HUES64 (cell line): ENCODE measurements at regions not wholly inside any gene's neighbourhood (a gene's known extent, or its start where the extent isn't known, plus 50 kb on each side); places are given as distances from the start of the nearest gene placed in this dataset.

Experiments used
- H3K27ac ChIP-seq: 2 replicates; pipeline ENCODE4 v1.7.0; 2013; ENCODE audit warnings: low read depth, low read length, inconsistent platforms
- H3K27me3 ChIP-seq: 2 replicates; pipeline ENCODE4 v1.6.1; 2013; ENCODE audit warnings: mild to moderate bottlenecking, low read length; ENCODE audit not compliant: insufficient read depth
- H3K36me3 ChIP-seq: 2 replicates; pipeline ENCODE4 v1.6.1; 2013; ENCODE audit warnings: mild to moderate bottlenecking, low read length; ENCODE audit not compliant: insufficient read depth
- H3K4me1 ChIP-seq: 2 replicates; pipeline ENCODE4 v1.6.1; 2013; ENCODE audit warnings: mild to moderate bottlenecking, low read length, moderate library complexity; ENCODE audit not compliant: insufficient read depth
- H3K4me3 ChIP-seq: 2 replicates; pipeline ENCODE4 v1.5.1; 2013; ENCODE audit warnings: mild to moderate bottlenecking, low read length, moderate library complexity
- H3K9ac ChIP-seq: 2 replicates; pipeline ENCODE4 v1.6.1; 2013; ENCODE audit warnings: mild to moderate bottlenecking, low read depth, low read length
- H3K9me3 ChIP-seq: 2 replicates; pipeline ENCODE4 v1.6.1; 2013; ENCODE audit warnings: low read depth, low read length; ENCODE audit not compliant: insufficient read depth
- WGBS: fragments of 150-250, 120-280 bp; methylation state at CpG from one replicate; pipeline ENCODE4 v1.1.7; 2013; ENCODE audit warnings: missing lambda C conversion rate; 5-methylcytosine and 5-hydroxymethylcytosine counted together

- 96% methylated on average over 5 of the region's 5 CpGs for WGBS
- H3K27me3 ChIP-seq: no peaks in the 10 kb centered on the region
- H3K27ac ChIP-seq: no peak overlapping the region
- H3K9me3 ChIP-seq: no peaks in the 10 kb centered on the region
- H3K4me3 ChIP-seq: no peak overlapping the region
- H3K9ac ChIP-seq: no peak overlapping the region
- no peaks in the 10 kb centered on the region for H3K4me1 ChIP-seq
- H3K36me3 ChIP-seq: no peaks in the 10 kb centered on the region
Measured at GRCh38 chr3:56997675-56998074, 62.8 kb upstream of the SPATA12 start.

GRCh38 chr3:56997041-56997440, 63.4 kb upstream of the SPATA12 start:
- no peak overlapping the region for H3K27ac ChIP-seq
- no peaks in the 10 kb centered on the region for H3K36me3 ChIP-seq
- no peak overlapping the region for H3K9ac ChIP-seq
- H3K4me1 ChIP-seq: no peaks in the 10 kb centered on the region
- no peaks in the 10 kb centered on the region for H3K9me3 ChIP-seq
- H3K27me3 ChIP-seq: no peaks in the 10 kb centered on the region
- no peak overlapping the region for H3K4me3 ChIP-seq
- WGBS: 95% methylated on average over 3 of the region's 3 CpGs

GRCh38 chr3:56994391-56994790, 66.1 kb upstream of the SPATA12 start:
- H3K27ac ChIP-seq: no peak overlapping the region
- no peak overlapping the region for H3K4me3 ChIP-seq

GRCh38 chr3:56990641-56991015, 69.8 kb upstream of the SPATA12 start:
- Histone ChIP-seq H3K9me3 (no peaks in the 10 kb centered on the region), H3K9ac (no peak overlapping the region), H3K36me3 (no peaks in the 10 kb centered on the region), H3K27me3 (no peaks in the 10 kb centered on the region), H3K27ac (no peak overlapping the region), H3K4me1 (peaks cover 8% of the 10 kb centered on the region), H3K4me3 (no peak overlapping the region)
- WGBS: 91% methylated on average over 3 of the region's 3 CpGs

More at GRCh38 chr3:56994391-56994790, 66.1 kb upstream of the SPATA12 start:
- Histone ChIP-seq H3K27me3 (no peaks in the 10 kb centered on the region), H3K9ac (no peak overlapping the region), H3K9me3 (no peaks in the 10 kb centered on the region), H3K4me1 (no peaks in the 10 kb centered on the region), H3K36me3 (no peaks in the 10 kb centered on the region)
- 96% methylated on average over 5 of the region's 6 CpGs for WGBS

- H3K36me3 ChIP-seq: no peaks in the 10 kb centered on the region
- no peak overlapping the region for H3K9ac ChIP-seq
- 93% methylated on average over 12 of the region's 12 CpGs for WGBS
- no peak overlapping the region for H3K4me3 ChIP-seq
- no peaks in the 10 kb centered on the region for H3K27me3 ChIP-seq
- no peaks in the 10 kb centered on the region for H3K9me3 ChIP-seq
- peaks cover 9% of the 10 kb centered on the region for H3K4me1 ChIP-seq
- no peak overlapping the region for H3K27ac ChIP-seq
Measured at GRCh38 chr3:56989977-56990640, 70.4 kb upstream of the SPATA12 start.

GRCh38 chr3:56989169-56989976, 71.1 kb upstream of the SPATA12 start:
- Histone ChIP-seq H3K4me3 (no peak overlapping the region), H3K36me3 (no peaks in the 10 kb centered on the region), H3K27me3 (no peaks in the 10 kb centered on the region), H3K9me3 (no peaks in the 10 kb centered on the region), H3K4me1 (peaks cover 9% of the 10 kb centered on the region), H3K27ac (no peak overlapping the region), H3K9ac (no peak overlapping the region)
- 77% methylated on average over 11 of the region's 11 CpGs for WGBS

- 25% methylated on average over 10 of the region's 10 CpGs for WGBS
- Histone ChIP-seq H3K9ac (no peak overlapping the region), H3K4me1 (peaks cover 9% of the 10 kb centered on the region), H3K4me3 (no peak overlapping the region), H3K27ac (no peak overlapping the region), H3K9me3 (no peaks in the 10 kb centered on the region), H3K27me3 (no peaks in the 10 kb centered on the region), H3K36me3 (no peaks in the 10 kb centered on the region)
Measured at GRCh38 chr3:56988458-56989168, 71.9 kb upstream of the SPATA12 start.

- 83% methylated on average over 6 of the region's 6 CpGs for WGBS
- H3K36me3 ChIP-seq: no peaks in the 10 kb centered on the region
- no peak overlapping the region for H3K4me3 ChIP-seq
- no peaks in the 10 kb centered on the region for H3K27me3 ChIP-seq
- peaks cover 9% of the 10 kb centered on the region for H3K4me1 ChIP-seq
- no peak overlapping the region for H3K9ac ChIP-seq
- no peaks in the 10 kb centered on the region for H3K9me3 ChIP-seq
- H3K27ac ChIP-seq: no peak overlapping the region
Measured at GRCh38 chr3:56987238-56987895, 73.1 kb upstream of the SPATA12 start.

GRCh38 chr3:56986347-56986746, 74.1 kb upstream of the SPATA12 start:
- Histone ChIP-seq H3K9ac (no peak overlapping the region), H3K4me3 (no peak overlapping the region), H3K4me1 (peaks cover 9% of the 10 kb centered on the region), H3K27ac (no peak overlapping the region), H3K27me3 (no peaks in the 10 kb centered on the region), H3K9me3 (no peaks in the 10 kb centered on the region), H3K36me3 (no peaks in the 10 kb centered on the region)
- WGBS: 76% methylated on average over 5 of the region's 5 CpGs

GRCh38 chr3:56985878-56986277, 74.6 kb upstream of the SPATA12 start:
- no peaks in the 10 kb centered on the region for H3K27me3 ChIP-seq
- H3K9me3 ChIP-seq: no peaks in the 10 kb centered on the region
- no peak overlapping the region for H3K27ac ChIP-seq
- no peaks in the 10 kb centered on the region for H3K36me3 ChIP-seq
- peaks cover 9% of the 10 kb centered on the region for H3K4me1 ChIP-seq
- WGBS: 60% methylated on average over 2 of the region's 2 CpGs
- H3K9ac ChIP-seq: no peak overlapping the region
- H3K4me3 ChIP-seq: no peak overlapping the region

GRCh38 chr3:56985460-56985859, 75.0 kb upstream of the SPATA12 start:
- Histone ChIP-seq H3K27ac (no peak overlapping the region), H3K27me3 (no peaks in the 10 kb centered on the region), H3K9me3 (no peaks in the 10 kb centered on the region), H3K4me3 (no peak overlapping the region), H3K9ac (no peak overlapping the region), H3K4me1 (peaks cover 9% of the 10 kb centered on the region), H3K36me3 (no peaks in the 10 kb centered on the region)
- 97% methylated on average over 9 of the region's 9 CpGs for WGBS
